Renal cortex interstitium (tissue), 11 donors: ENCODE measurements at regions not wholly inside any gene's neighbourhood (a gene's known extent, or its start where the extent isn't known, plus 50 kb on each side); places are given as distances from the start of the nearest gene placed in this dataset.
A peak's percentile ranks its signal among the peaks of the same experiment; 100 is the strongest.
"Not testable (repeated sequence)": the region's sequence is repeated elsewhere in the genome, so short reads cannot be mapped to it uniquely, and the experiment has no call there.

ENCODE experiments used
- DNase-seq, 11 donors: peaks; one replicate each; pipeline ENCODE4 v3.0.0-alpha.2; 2013; ENCODE audit warnings: low read depth in 9 of 11, low spot score in 4 of 11; ENCODE audit errors: extremely low read depth in 1 of 11

DNA sequence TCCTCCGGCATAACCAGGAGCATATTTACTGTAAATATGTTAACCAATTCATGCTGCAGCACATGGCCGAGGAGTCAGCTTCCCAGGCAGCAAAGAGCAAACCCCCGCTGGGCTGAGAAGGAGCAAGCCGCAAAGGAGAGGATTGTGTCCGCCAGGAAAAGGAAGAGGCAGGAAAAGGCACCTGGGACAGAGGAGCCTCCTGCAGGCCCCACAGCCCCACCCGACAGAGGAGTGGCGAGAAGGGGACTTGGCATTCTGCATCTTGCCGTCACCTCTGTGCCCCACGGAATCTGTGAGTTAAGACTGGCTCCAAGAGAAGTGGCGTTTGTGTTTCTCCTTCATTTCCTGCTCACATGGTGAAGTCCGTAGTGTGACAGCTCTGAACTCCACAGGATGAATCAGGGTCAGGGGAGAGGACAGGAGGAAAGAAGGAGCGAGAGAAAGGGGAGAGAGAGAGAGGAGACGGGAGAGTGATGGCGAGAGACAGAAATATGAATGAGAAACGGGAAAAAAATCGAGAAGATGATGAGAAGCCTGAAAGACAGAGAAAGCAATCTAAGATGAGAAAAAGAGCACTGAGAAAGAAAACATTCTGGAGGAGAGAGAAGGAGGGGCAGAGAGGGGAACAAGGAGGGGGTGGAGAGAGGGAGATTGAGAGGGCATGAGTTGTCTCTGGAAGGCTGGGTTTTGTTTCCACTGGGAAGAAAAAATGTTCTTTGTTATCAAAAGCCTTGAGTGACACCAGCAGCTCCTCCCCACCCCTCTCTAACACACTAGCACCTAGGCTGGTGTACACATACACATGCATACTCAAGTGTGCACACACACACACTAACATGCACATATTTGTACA, 489.6 kb downstream of the MN1 start:
- DNase-seq = no peak

DNA sequence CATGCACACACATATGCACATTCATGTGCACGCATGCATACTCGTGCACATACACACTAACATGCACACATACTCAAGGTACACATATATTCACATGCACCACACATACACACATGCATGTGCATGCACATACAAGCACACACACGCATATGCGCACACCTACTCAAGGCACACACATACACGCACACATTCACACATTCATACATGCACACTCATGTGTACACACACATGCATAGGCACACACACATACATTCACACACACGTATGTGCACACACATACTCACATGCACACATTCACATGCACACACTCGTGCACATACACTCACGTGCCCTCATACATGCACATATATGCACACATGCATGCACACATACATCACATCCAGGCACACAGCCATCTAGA, 489.0 kb downstream of the MN1 start:
- no peak for DNase-seq

DNA sequence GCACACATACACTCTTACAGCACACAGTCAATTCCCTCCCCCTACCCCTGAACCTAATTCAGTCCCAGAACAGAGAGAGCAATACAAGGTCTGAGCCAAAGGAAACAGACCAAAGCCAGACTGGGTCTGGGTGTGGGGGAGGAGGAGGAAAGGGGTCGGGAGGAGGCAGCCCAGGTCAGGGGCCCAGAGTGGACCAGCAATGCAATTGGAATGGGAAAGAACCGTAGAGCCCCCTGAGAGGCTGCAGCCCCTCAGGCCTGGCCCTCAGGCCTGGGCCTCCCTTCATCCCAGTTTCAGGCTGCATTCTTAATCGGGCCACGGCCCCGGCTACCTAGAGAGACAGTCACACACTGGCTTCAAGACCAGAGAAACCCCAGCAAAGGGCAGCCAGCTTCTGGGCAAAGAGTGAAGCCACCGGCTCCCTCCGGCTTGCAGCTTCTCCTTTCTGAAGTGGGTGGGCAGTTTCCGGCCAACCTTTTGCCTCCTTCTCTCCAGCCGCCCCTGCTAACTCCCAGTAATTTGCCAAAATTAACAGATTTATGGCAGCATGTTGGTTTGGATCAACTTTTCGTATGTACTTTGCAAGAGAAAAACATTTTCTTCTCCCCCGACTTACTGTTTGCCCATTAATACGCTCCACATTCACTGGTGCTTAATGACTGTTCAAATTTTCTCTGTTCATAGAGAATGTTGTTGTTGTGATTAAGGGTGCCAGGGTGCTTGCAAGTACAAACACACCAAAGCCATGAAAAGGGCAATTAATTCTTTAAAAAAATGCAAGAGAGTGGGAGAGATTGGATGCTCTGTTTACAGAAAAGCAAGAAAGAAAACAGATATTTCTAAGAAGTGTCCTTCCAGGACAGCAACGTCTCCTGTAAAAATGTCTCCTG, 488.3 kb downstream of the MN1 start:
- DNase-seq = peak in 1 of 11 donors; percentile 57

DNA sequence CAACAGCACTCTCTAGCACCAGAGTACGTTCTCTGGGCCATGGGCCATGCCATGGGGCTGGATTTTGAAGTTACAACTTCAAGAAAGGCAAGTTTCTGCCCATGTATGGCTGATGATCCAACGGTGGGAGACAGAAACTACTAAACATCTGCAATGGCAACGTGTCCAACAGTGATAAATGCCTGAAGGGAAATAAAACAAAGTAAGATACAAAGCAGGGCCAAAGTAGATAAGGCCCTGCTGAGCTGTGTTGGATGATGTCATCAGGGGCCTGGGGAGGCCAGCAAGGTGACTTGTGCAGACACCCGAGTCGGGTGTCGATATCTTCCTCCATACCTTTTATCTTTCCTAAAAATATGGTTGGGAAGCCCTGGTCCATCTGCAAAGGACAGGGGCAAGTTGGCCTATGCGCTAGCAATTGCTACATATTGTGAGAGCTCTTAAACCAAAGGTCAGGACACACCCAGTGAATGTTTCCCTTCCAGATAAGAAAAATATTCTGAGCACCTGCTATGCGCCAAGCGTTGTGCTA, 487.2 kb downstream of the MN1 start:
- DNase-seq = no peak

DNA sequence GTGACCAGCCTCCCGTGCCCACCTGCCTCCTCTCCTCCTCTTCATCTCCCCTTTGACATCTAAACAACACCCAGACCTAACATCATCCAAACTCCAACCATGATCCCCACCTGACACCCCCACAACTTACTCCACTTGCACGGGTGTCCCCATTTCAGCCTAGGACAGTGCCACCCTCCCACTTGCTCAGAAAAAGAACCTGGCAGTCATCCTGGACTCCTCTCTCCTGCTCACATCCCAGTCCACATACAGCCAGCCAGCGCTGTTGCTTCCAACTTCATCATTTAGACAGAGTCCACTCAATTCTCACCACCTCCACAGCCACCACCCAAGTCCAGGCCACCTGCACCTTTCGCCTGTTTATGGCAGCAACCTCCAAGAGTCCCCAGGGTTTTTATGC, 485.7 kb downstream of the MN1 start:
- no peak for DNase-seq

DNA sequence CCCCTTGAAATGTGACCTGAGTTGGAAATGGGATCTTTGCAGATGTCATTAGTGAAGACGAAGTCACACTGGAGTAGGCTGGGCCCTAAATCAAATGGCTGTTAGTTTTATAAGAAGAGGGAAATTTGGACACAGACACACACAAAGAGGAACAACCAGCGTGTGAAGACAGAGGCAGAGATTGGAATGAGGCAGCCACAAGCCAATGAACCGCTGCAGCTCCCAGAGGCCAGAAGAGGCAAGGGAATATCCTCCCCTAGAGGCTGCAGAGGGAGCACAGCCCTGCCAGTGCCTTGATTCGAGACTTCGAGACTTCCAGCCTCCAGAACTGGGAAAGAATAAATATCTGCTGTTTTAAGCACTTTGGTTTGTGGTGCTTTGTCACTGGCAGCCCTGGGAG, 484.5 kb downstream of the MN1 start:
- no peak for DNase-seq

DNA sequence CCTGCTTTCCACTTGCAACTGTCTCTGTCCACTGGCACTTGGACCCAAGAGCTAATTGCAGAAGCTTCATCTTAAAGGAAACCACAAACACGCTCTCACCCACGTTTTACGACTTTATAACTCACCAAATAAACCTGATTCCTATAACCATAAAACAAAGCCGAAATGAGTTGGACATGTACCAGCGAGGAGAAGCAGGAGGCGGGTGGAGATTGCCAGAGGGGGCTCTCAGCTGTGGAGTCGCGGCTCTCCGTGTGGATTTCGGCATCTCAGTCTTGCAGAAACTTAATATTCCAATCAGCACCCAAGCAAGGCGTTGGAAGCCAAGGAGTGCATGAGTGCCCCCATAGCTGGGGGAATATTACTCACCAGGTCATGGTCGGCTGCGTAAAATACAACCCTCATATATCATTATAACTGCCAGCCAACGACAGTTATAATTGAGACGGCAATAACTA, 483.6 kb downstream of the MN1 start:
- peak in 1 of 11 donors; percentile 57 for DNase-seq

DNA sequence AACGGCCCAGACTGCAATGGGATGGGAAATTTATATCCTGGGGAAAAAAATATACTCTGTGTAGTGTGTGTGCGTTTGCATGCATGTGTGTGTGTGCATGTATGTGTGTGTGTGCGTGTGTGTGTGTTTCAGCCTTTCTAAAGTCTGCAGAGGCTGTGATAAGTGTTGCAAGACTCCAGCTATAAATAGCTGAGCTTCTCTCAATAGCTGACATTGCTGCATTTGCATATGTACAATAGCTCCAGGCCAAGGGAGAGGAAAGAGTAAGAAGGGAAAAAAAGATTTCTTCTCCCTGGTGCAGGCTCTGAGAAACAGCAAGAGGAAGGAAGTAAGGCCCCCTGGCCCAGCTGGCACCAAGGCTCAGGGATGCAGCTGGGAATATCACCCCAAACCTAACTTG, 483.0 kb downstream of the MN1 start:
- peak in 3 of 11 donors; percentile 75 to 79 (median 76) for DNase-seq

DNA sequence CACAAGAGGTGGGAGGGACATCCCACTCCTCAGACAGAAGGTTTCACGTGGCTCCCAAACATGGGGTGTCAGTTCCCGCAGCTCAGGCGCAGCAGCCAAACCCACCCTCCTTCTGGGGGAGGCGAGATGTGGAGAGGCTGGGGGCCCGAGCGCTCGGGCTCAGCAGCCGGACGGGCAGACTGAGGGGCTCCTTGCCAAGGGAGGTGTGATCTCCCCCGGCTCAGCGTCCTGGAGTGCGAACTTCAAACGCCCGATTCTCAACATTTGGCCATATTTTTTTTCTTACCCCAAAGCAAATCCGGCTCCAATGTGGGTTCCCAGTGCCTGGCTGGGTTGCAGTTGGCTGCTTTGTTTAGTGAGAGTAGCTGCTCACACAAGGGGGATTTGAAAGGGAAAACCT, 477.9 kb downstream of the MN1 start:
- DNase-seq = no peak

DNA sequence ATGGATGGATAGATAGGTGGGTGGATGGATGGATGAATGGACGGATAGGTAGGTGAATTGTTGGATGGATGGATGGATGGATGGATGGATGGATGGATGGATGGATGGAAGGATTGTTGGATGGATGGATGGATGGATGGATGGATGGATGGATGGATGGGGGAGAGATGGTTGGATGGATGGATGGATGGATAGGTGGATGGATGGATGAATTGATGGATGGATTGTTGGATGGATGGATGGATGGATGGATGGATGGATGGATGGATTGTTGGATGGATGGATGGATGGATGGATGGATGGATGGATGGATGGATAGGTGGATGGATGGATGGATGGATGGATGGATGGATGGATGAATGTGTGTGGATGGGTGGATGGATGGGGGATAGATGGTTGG, 476.6 kb downstream of the MN1 start:
- DNase-seq = not testable (repeated sequence)

DNA sequence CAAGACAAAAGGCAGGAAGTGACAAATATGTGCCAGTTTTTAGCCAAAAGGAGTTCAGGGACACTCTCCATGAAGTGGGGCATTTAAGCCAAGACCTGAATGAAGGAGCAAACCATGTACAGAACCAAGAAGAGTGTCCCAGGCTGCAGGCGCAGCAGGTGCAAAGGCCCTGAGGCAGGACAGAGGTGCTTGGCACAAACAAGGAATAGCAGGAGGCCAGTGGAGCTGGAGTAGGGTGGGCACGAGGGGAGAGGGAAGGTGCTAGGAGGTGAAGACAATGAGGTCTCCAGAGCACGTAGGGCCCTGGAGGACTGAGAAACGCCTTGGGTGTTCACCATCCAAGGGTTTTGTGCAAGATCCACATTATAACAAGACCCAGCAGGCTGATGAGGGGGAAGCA, 474.1 kb downstream of the MN1 start:
- DNase-seq = no peak

DNA sequence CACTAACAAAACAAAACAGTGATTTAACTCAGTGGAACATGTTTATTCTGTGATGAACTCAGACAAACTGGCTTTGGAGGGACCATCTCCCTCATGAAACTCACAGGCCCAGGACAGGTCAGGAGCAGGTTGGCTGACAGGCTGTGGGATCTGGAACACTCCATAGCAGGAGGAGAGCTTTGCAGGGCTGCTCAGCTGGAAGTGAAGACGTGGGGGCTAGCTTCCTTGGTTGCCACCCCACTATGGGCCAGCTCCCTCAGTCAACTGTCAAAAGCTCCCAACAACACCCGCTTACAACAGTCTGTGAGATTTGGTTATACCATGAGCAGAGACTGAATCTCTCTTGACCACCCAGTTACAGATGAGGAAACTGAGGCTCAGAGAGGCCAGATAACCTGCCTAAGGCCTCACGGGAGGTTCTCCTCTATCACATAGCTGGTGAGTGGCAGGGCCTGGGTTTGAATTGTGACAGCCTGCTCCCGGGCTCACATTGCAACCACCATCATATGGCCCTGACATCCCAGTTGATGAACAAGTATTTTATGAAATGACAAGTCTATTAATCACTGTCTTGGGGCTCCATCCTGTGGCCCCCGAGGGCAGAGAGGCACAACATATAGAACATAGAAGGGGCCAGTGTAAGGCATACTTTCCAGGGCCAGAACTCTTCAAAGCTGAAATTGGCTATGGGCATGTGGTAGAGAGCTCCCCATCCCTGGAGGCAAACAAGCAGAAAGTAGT, 473.4 kb downstream of the MN1 start:
- no peak for DNase-seq

DNA sequence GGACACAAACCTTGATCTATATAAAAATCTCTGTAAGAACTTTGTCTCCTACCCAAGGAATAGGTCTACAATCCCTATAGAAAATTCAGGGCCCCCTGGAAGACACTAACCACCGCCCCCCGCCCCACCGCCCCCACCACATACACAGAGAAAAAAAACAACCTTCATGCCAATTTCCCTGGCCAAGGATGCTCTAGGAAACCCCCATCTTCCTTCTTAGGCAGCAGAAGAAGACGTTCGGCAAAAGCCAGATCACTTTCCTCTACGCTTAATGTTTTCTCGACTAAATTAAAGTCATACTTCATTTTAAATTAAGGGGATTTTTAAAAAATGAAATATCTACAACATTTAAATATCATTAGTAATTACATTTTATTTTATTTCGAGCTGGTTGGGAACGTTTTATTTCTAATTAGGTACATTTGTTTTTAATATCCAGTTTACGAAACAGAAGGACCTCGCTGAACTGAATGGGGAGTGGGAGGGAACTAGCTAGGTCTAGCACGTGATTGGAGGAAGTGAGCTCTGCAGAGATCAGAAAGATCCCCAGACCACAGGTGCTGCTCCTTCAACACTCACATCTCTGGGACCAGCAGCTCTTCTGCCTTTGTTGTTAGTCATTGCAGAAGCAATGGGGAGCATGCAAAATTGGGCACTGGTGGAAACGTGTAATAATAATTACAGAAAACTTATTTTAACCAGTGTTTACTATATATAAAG, 472.3 kb downstream of the MN1 start:
- no peak for DNase-seq

DNA sequence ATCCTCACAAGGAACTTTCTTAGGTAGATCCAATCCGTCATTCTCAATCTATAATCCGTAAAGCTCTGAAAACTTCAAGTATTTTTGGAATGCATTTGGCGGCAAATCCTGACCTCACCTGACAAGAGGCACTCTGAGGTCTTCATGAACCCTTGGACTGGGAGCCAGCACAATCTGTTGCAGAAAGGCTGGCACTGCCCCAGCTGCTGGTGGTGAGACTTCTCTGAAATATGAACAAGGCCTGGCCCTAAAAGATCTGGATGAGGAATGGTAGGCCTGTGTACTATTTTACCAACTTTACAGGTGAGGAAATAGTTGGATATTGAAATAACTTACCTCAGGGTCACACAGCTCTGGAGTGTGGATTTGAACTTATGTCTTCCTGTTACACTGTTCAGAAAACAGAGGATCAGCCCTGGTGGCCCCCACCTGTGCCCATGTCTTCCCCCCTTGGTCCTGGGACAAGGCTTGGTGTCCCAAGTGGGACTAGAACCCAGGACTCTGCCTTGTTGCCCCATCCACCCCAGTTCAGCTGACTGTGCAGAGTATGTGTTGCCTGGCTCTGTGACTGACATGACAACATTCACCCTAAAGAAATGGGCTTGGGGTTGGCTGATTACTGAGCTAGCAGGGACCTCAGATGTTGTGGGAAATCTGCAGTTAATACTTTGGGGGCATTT, 471.4 kb downstream of the MN1 start:
- DNase-seq = no peak

DNA sequence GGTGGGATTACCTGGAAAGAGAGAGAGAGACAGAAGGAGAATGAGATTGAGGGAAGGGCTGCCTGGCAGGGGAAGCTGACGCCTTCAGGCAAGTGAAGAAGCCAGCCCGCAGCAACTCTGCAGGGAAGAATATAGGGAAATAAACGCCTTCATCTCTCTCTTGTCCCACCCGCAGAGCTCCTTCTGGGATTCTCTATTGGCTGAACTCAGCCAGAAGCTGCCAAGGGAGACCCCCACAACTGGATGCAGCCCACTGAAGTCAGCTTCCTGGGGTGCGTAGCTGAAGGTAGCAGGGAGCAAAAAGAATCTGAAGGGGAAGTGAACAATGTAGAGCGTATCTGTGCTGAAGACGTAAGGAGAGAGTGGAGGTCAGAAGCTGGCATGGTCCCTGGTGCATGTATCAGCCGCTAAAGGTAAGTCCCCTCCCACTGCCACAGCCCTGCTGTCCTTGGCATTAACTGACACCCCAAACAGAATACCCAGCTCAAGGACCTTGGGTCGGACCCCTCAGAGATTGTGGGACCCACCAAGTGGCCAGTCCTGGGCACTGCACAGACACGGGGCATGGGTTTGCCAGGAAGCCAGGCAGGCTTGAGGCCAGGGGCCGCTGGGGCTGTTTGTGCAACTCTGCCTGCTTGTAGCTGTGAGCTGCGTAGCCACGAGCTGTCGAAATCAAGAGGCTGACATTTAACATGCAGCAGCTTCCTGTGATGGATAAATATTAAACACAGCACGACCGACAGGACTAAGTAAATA, 469.9 kb downstream of the MN1 start:
- DNase-seq = no peak

DNA sequence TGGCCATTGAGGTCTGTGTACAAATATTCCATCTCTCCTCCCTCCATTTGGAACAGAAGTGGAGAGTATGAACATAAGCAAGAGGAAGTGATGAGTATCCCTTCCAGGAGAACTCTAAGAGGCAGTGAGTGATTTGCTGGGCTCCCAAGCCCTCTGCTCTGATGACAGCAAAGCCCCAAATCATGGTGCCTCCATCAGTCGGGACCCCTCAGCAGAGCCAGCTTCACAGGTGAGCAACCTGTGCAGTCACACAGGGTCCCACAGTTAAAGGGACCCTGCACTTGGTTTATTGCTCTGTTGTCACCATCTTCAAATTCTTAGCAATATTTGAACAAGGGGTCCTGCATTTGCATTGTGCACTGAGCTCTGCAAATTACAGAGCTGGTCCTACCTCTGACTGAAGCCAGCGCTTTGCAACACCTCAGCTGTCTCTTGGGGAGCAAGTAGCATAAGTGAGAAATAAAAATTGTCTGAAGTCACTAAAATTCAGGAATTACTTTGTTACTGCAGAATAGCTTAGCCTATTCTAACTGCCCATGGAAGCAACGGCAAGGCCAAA, 466.4 kb downstream of the MN1 start:
- no peak for DNase-seq
